ENCODE measurements at regions not wholly inside any gene's neighbourhood (a gene's known extent, or its start where the extent isn't known, plus 50 kb on each side); places are given as distances from the start of the nearest gene placed in this dataset.

DNA sequence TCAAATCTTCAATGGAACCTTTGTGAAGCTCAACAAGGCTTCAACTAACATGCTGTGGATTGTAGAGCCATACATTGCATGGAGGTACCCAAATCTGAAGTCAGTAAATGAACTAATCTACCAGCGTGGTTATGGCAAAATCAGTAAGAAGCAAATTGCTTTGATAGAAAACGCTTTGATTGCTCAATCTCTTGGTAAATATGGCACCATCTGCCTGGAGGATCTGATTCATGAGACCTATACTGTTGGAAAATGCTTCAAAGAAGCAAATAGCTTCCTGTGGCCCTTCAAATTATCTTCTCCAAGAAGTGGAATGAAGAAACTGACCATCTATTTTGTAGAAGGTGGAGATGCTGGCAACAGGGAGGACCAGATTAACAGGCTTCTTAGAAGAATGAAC lies 54.7 kb upstream of the TTC39B start:
- Mint-ChIP-seq H3K9me3 (ENCODE audit: low read depth) (no peaks in the 10 kb centered on the region), H3K36me3 (ENCODE audit: low read depth) (no peaks in the 10 kb centered on the region), H3K27me3 (ENCODE audit: low read depth) (no peaks in the 10 kb centered on the region), H3K27ac (ENCODE audit: unreplicated experiment) (no peak overlapping the region), H3K4me1 (ENCODE audit: low read depth) (no peaks in the 10 kb centered on the region), H3K4me3 (ENCODE audit: unreplicated experiment) (no peak overlapping the region)
- DNase-seq (ENCODE audit: low spot score): no peak
- TF ChIP-seq, protein P1, sequence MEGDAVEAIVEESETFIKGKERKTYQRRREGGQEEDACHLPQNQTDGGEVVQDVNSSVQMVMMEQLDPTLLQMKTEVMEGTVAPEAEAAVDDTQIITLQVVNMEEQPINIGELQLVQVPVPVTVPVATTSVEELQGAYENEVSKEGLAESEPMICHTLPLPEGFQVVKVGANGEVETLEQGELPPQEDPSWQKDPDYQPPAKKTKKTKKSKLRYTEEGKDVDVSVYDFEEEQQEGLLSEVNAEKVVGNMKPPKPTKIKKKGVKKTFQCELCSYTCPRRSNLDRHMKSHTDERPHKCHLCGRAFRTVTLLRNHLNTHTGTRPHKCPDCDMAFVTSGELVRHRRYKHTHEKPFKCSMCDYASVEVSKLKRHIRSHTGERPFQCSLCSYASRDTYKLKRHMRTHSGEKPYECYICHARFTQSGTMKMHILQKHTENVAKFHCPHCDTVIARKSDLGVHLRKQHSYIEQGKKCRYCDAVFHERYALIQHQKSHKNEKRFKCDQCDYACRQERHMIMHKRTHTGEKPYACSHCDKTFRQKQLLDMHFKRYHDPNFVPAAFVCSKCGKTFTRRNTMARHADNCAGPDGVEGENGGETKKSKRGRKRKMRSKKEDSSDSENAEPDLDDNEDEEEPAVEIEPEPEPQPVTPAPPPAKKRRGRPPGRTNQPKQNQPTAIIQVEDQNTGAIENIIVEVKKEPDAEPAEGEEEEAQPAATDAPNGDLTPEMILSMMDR (IDR thresholded peaks at IDR 0.05): no peak

DNA sequence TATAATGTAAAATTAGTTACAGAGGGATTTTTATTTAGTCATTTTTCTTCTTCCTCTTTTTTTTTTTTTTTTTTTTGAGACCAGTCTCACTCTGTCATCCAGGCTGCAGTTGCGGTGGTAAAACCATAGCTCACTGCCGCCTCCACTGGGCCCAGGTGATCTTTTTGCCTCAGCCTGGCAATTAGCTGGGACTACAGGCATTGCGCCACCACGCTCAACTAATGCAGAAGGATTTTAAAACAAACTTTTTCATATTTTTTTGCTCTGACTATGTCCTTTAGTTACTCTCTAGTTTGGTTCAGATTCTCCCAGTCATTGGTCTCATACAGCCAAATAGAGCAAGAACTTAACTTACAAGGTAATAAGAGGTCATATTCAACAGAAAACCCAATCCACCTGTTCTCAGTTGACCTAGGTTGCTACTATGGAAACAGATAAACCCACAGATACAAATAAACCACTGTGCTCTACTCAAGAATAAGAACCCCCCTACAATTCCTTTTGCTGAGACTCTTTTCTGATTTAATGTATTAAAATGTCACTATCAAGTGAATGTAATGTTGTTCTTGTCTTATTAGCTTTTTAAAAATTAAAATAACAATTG lies 50.1 kb upstream of the TTC39B start:
- TF ChIP-seq, protein P1 (IDR thresholded peaks at IDR 0.05): no peak
- H3K4me1 Mint-ChIP-seq (ENCODE audit: low read depth): no peaks in the 10 kb centered on the region
- no peak for DNase-seq (ENCODE audit: low spot score)
- H3K4me3 Mint-ChIP-seq (ENCODE audit: unreplicated experiment): no peak overlapping the region
- H3K27me3 Mint-ChIP-seq (ENCODE audit: low read depth): no peaks in the 10 kb centered on the region
- no peaks in the 10 kb centered on the region for H3K9me3 Mint-ChIP-seq (ENCODE audit: low read depth)
- H3K27ac Mint-ChIP-seq (ENCODE audit: unreplicated experiment): no peak overlapping the region
- H3K36me3 Mint-ChIP-seq (ENCODE audit: low read depth): no peaks in the 10 kb centered on the region

Measured in chondrocyte (in vitro differentiated cells).